WTC11 (cell line): ENCODE measurements at regions not wholly inside any gene's neighbourhood (a gene's known extent, or its start where the extent isn't known, plus 50 kb on each side); places are given as distances from the start of the nearest gene placed in this dataset.

Source experiments
- CTCF ChIP-seq: fragments of 200-600 bp; IDR thresholded peaks from 2 replicates; pipeline ENCODE4 v1.8.0; 2022; ENCODE audit warnings: antibody characterized with exemption
- E2F4 ChIP-seq: sonication (generic); formaldehyde crosslinking; IDR thresholded peaks from 2 replicates; pipeline ENCODE4 v1.8.1; 2022; ENCODE audit warnings: low read depth, mild to moderate bottlenecking, moderate library complexity, missing genetic modification reagents, borderline replicate concordance
- NR1H2 ChIP-seq: sonication (generic); formaldehyde crosslinking; IDR thresholded peaks from 2 replicates; pipeline ENCODE4 v1.9.0; 2021; ENCODE audit warnings: mild to moderate bottlenecking, moderate library complexity, missing genetic modification reagents

- TF ChIP-seq NR1H2 (CRISPR knock-in tag) (no peak), E2F4 (CRISPR knock-in tag) (no peak), CTCF (no peak)
Measured at GRCh38 chr14:87783071-87783470, 209.9 kb downstream of the GALC start.
